GM23338 (cell line): ENCODE measurements at regions not wholly inside any gene's neighbourhood (a gene's known extent, or its start where the extent isn't known, plus 50 kb on each side); places are given as distances from the start of the nearest gene placed in this dataset.

Experiments used
- EZH2 ChIP-seq: fragments of 200-600 bp; sonication (generic); IDR thresholded peaks from one replicate; pipeline ENCODE4 v1.8.0; 2017; ENCODE audit warnings: antibody characterized with exemption, mild to moderate bottlenecking, low read depth; ENCODE audit not compliant: unreplicated experiment
- EZH2phosphoT487 ChIP-seq: fragments of 200-600 bp; sonication (generic); IDR thresholded peaks from one replicate; pipeline ENCODE4 v1.8.1; 2018; ENCODE audit warnings: antibody characterized with exemption; ENCODE audit not compliant: unreplicated experiment
- TF ChIP-seq, protein P1 (sequence below), 2 experiments: fragments of 200-600 bp in 1 of 2; sonication (generic) in 1 of 2; conservative IDR thresholded peaks; 2 replicates each; pipeline versions ENCODE4 v1.5.1 to v1.6.1; 2016 to 2017; ENCODE audit warnings: antibody characterized with exemption in 2 of 2, low read depth in 2 of 2, mild to moderate bottlenecking in 2 of 2, moderate library complexity in 1 of 2

DNA sequence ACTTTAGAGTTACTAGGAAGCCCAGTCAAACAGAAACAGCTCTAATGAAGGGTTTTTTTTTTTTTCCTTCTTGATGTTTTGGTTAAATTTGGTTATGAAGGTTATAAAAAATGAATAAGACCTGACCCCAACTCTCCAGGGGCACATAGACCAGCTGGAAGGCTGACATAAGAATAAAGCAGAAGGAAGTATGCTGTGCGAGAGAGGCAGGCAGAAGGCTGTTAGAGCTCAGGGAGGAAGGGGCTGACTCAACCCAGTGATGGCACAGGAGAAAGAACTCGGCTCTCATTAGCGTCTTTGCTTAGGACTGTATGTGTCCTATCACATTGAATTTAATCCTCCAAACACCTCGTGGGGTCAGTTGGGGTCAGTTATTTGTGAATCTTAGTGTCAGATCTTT, 474.6 kb downstream of the PMP22 start:
- TF ChIP-seq, protein P1, sequence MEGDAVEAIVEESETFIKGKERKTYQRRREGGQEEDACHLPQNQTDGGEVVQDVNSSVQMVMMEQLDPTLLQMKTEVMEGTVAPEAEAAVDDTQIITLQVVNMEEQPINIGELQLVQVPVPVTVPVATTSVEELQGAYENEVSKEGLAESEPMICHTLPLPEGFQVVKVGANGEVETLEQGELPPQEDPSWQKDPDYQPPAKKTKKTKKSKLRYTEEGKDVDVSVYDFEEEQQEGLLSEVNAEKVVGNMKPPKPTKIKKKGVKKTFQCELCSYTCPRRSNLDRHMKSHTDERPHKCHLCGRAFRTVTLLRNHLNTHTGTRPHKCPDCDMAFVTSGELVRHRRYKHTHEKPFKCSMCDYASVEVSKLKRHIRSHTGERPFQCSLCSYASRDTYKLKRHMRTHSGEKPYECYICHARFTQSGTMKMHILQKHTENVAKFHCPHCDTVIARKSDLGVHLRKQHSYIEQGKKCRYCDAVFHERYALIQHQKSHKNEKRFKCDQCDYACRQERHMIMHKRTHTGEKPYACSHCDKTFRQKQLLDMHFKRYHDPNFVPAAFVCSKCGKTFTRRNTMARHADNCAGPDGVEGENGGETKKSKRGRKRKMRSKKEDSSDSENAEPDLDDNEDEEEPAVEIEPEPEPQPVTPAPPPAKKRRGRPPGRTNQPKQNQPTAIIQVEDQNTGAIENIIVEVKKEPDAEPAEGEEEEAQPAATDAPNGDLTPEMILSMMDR (conservative IDR thresholded peaks at IDR 0.05; ENCODE audit: low read depth in 2 of 2) = no peak
- TF ChIP-seq EZH2 = no peak
- TF ChIP-seq EZH2phosphoT487 = no peak
